ENCODE measurements at regions not wholly inside any gene's neighbourhood (a gene's known extent, or its start where the extent isn't known, plus 50 kb on each side); places are given as distances from the start of the nearest gene placed in this dataset.

GRCh38 chr12:131607658-131608447, 103.0 kb upstream of the SFSWAP start:
- peaks cover 5% of the 10 kb centered on the region for H3K27me3 ChIP-seq (ENCODE audit: control insufficient read depth, insufficient read depth, low read length)
- DNase-seq (ENCODE audit: low read depth) = no peak
- no peak overlapping the region for H3K4me3 ChIP-seq (ENCODE audit: low read depth, low read length)
- CTCF ChIA-PET = no interaction called here
- no peak for TF ChIP-seq CTCF (IDR thresholded peaks at IDR 0.05; ENCODE audit: insufficient read depth, low read depth, low read length)
- POLR2A ChIA-PET = no interaction called here
- no peaks in the 10 kb centered on the region for H3K36me3 ChIP-seq (ENCODE audit: control insufficient read depth, insufficient read depth, low read length)

GRCh38 chr12:131608740-131609690, 101.9 kb upstream of the SFSWAP start:
- ChIA-PET POLR2A (no interaction called here), CTCF (interaction anchor here (0.7 to 1.0 kb wide), 3 partner anchors 11 to 229 kb away, joined by 3 to 4 read pairs (median 3); no protein-coding TSS in a partner anchor)
- Histone ChIP-seq H3K27me3 (ENCODE audit: control insufficient read depth, insufficient read depth, low read length) (peaks cover 5% of the 10 kb centered on the region), H3K36me3 (ENCODE audit: control insufficient read depth, insufficient read depth, low read length) (no peaks in the 10 kb centered on the region), H3K4me3 (ENCODE audit: low read depth, low read length) (no peak overlapping the region)
- DNase-seq (ENCODE audit: low read depth) = no peak
- peak; percentile 90 for TF ChIP-seq CTCF (IDR thresholded peaks at IDR 0.05; ENCODE audit: insufficient read depth, low read depth, low read length)

GRCh38 chr12:131609762-131610161, 101.1 kb upstream of the SFSWAP start:
- CTCF ChIA-PET = interaction anchor here (0.7 to 1.0 kb wide), 3 partner anchors 10 to 228 kb away, joined by 3 to 4 read pairs (median 3); no protein-coding TSS in a partner anchor
- H3K36me3 ChIP-seq (ENCODE audit: control insufficient read depth, insufficient read depth, low read length) = no peaks in the 10 kb centered on the region
- H3K4me3 ChIP-seq (ENCODE audit: low read depth, low read length) = no peak overlapping the region
- DNase-seq (ENCODE audit: low read depth) = no peak
- peaks cover 5% of the 10 kb centered on the region for H3K27me3 ChIP-seq (ENCODE audit: control insufficient read depth, insufficient read depth, low read length)
- no peak for TF ChIP-seq CTCF (IDR thresholded peaks at IDR 0.05; ENCODE audit: insufficient read depth, low read depth, low read length)
- POLR2A ChIA-PET = no interaction called here

DNA sequence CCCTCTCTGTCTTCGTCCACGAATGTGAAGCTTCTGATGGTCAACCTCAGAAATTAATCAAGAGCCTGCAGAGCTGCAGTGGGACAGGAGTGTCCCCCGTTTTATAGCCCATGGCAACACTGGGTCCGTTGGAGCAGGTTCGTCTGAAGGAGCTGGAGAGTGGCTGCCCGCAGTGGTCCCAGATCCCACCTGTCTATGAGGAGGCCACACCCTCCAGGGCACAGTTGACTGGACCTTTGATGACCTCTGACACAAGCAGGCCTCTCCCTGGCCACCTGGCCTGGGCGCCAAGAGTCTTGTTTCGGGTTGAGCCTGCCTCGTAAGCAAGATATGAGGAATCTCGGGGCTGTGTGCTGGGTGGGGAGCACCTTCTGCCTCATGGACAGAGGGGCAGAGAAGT, 100.7 kb upstream of the SFSWAP start:
- Histone ChIP-seq H3K36me3 (ENCODE audit: control insufficient read depth, insufficient read depth, low read length) (no peaks in the 10 kb centered on the region), H3K27me3 (ENCODE audit: control insufficient read depth, insufficient read depth, low read length) (peaks cover 5% of the 10 kb centered on the region), H3K4me3 (ENCODE audit: low read depth, low read length) (no peak overlapping the region)
- CTCF ChIA-PET = no interaction called here
- POLR2A ChIA-PET = no interaction called here
- DNase-seq (ENCODE audit: low read depth) = no peak
- no peak for TF ChIP-seq CTCF (IDR thresholded peaks at IDR 0.05; ENCODE audit: insufficient read depth, low read depth, low read length)

DNA sequence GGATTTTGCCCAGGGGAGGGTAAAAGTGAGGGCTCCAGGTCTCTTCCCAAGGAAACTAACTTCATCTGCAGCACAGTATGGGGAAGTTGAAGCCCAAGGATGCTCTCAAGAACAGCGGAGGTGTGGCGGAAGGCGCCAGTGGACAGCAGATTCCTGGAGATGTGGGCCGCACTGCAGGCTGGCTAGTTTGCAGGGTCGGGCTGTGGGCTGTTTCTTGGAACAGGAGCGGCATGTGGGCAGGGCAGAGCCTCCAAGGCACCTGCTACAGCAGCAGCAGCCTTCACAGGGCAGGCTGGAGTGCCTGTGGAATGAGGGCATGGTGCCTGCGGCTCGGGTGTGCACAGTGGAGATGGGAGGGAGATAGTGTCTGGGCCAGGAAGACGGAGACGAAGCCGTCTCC, 100.0 kb upstream of the SFSWAP start:
- peaks cover 5% of the 10 kb centered on the region for H3K27me3 ChIP-seq (ENCODE audit: control insufficient read depth, insufficient read depth, low read length)
- no peak overlapping the region for H3K4me3 ChIP-seq (ENCODE audit: low read depth, low read length)
- TF ChIP-seq CTCF (IDR thresholded peaks at IDR 0.05; ENCODE audit: insufficient read depth, low read depth, low read length) = no peak
- no peak for DNase-seq (ENCODE audit: low read depth)
- CTCF ChIA-PET = no interaction called here
- POLR2A ChIA-PET = no interaction called here
- no peaks in the 10 kb centered on the region for H3K36me3 ChIP-seq (ENCODE audit: control insufficient read depth, insufficient read depth, low read length)
